ENCODE measurements at regions not wholly inside any gene's neighbourhood (a gene's known extent, or its start where the extent isn't known, plus 50 kb on each side); places are given as distances from the start of the nearest gene placed in this dataset.

DNA sequence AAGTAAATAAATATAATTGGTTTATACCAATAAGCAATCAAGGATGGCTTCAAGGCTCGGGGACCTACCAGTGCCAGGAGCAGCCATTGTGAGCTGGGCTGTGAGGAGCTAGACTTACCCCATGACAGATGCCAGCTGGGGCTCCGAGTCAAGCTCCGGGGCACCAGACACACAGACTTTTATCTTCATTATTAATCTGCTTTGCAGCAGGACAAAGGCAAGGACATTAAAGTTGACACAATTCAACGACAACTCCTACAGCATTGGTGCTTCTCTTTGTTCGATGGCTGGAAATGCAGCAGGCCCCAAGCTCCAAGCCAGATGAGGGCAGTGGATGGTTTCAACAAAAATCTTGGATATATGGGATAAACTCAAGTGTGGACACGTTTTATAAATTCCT, 68.3 kb downstream of the CD24 start:
- TF ChIP-seq, protein P1, sequence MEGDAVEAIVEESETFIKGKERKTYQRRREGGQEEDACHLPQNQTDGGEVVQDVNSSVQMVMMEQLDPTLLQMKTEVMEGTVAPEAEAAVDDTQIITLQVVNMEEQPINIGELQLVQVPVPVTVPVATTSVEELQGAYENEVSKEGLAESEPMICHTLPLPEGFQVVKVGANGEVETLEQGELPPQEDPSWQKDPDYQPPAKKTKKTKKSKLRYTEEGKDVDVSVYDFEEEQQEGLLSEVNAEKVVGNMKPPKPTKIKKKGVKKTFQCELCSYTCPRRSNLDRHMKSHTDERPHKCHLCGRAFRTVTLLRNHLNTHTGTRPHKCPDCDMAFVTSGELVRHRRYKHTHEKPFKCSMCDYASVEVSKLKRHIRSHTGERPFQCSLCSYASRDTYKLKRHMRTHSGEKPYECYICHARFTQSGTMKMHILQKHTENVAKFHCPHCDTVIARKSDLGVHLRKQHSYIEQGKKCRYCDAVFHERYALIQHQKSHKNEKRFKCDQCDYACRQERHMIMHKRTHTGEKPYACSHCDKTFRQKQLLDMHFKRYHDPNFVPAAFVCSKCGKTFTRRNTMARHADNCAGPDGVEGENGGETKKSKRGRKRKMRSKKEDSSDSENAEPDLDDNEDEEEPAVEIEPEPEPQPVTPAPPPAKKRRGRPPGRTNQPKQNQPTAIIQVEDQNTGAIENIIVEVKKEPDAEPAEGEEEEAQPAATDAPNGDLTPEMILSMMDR (IDR thresholded peaks at IDR 0.05) = no peak
- TF ChIP-seq EZH2 (IDR thresholded peaks at IDR 0.05; ENCODE audit: borderline replicate concordance, insufficient read depth, low read depth, low read length, poor library complexity, severe bottlenecking) = no peak
